ENCODE measurements at regions not wholly inside any gene's neighbourhood (a gene's known extent, or its start where the extent isn't known, plus 50 kb on each side); places are given as distances from the start of the nearest gene placed in this dataset.
"Not testable (repeated sequence)": the region's sequence is repeated elsewhere in the genome, so short reads cannot be mapped to it uniquely, and the experiment has no call there.

GRCh38 chr21:7916329-7917303 is 2604.8 kb upstream of the TPTE start:
- H3K36me3 Mint-ChIP-seq (ENCODE audit: low read depth) = peaks cover 29% of the 10 kb centered on the region
- no peaks in the 10 kb centered on the region for H3K27me3 Mint-ChIP-seq
- no peaks in the 10 kb centered on the region for H3K9me3 Mint-ChIP-seq
- DNase-seq (no peak), ATAC-seq (no peak)
- no peak overlapping the region for H3K27ac Mint-ChIP-seq
- no peaks in the 10 kb centered on the region for H3K4me1 Mint-ChIP-seq
- H3K4me3 Mint-ChIP-seq = no peak overlapping the region

GRCh38 chr21:7917729-7918128 is 2603.7 kb upstream of the TPTE start:
- Mint-ChIP-seq H3K27ac (no peak overlapping the region), H3K4me3 (no peak overlapping the region), H3K9me3 (no peaks in the 10 kb centered on the region), H3K27me3 (no peaks in the 10 kb centered on the region), H3K36me3 (ENCODE audit: low read depth) (peaks cover 29% of the 10 kb centered on the region), H3K4me1 (no peaks in the 10 kb centered on the region)
- no peak for ATAC-seq
- DNase-seq = no peak

GRCh38 chr21:7925918-7926582 is 2595.3 kb upstream of the TPTE start:
- not testable (repeated sequence) for H3K4me1 Mint-ChIP-seq, DNase-seq, H3K9me3 Mint-ChIP-seq

DNA sequence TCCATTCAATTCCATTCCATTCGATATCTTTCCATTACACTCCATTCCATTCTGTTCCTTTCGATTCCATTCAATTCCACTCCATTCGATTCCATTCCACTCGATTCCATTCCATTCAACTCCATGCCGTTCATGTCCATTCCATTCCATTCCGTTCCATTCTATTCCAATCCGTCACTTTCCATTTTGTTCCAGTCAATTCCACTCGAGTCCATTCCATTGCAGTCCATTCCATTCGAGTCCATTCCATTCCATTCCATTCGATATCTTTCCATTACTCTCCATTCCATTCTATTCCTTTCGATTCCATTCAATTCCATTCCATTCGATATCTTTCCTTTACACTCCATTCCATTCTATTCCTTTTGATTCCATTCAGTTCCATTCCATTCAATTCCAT is 2592.9 kb upstream of the TPTE start:
- H3K4me1 Mint-ChIP-seq, H3K27ac Mint-ChIP-seq, H3K9me3 Mint-ChIP-seq, ATAC-seq, DNase-seq, H3K4me3 Mint-ChIP-seq, H3K27me3 Mint-ChIP-seq: not testable (repeated sequence)
- H3K36me3 Mint-ChIP-seq (ENCODE audit: low read depth) = peaks cover 63% of the 10 kb centered on the region

More at GRCh38 chr21:7925918-7926582, 2595.3 kb upstream of the TPTE start:
- not testable (repeated sequence) for H3K27me3 Mint-ChIP-seq, ATAC-seq, H3K27ac Mint-ChIP-seq, H3K4me3 Mint-ChIP-seq
- H3K36me3 Mint-ChIP-seq (ENCODE audit: low read depth) = peaks cover 39% of the 10 kb centered on the region

DNA sequence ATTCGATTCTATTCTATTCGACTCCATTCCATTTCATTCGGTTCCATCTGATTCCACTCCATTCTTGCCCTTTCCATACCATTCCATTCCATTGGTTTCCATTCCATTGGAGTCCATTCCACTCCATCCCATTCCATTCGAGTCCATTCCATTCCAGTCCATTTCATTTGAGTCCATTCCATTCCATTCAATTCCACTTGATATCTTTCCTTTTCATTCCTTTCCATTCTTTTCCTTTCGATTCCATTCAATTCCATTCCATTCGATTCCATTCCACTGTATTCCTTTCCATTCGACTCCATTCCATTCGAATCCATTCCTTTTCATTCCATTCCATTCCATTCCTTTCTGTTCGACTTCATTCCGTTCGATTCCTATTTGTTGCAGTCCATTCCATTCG is 2591.8 kb upstream of the TPTE start:
- peaks cover 73% of the 10 kb centered on the region for H3K36me3 Mint-ChIP-seq (ENCODE audit: low read depth)
- not testable (repeated sequence) for H3K27ac Mint-ChIP-seq, H3K27me3 Mint-ChIP-seq, H3K9me3 Mint-ChIP-seq, H3K4me1 Mint-ChIP-seq, ATAC-seq, DNase-seq, H3K4me3 Mint-ChIP-seq

DNA sequence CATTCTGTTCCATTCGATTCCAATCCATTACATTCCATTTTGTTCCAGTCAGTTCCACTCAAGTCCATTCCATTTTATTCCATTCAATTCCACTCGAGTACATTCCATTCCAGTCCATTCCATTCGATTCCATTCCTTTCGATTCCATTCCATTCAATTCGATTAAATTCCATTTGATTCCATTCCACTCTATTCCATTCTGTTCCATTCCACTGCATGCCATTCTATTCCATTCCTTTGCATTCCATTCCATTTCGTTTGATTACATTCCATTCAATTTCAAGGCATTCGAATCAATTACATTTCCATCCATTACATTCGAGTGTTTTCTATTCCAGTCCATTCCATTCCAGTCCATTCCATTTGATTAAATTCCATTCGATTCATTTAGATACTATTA is 2590.9 kb upstream of the TPTE start:
- DNase-seq, H3K27ac Mint-ChIP-seq, H3K4me1 Mint-ChIP-seq, H3K9me3 Mint-ChIP-seq, H3K4me3 Mint-ChIP-seq, ATAC-seq, H3K27me3 Mint-ChIP-seq: not testable (repeated sequence)
- peaks cover 81% of the 10 kb centered on the region for H3K36me3 Mint-ChIP-seq (ENCODE audit: low read depth)

DNA sequence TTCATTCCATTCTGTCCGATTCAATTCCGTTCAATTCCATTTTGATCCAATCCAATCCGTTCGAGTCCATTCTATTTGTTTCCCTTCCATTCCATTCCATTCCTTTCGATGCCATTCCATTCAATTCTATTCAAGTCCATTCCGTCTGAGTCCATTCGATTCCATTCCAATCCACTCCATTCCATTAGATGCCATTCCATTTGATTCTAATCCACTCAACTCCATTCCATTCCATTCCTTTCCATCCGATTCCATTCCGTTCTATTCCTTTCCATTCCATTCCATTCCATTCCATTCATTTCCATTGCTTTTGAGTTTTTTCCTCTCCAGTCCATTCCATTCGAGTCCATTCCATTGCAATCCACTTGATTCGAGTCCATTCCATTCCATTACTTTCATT is 2589.3 kb upstream of the TPTE start:
- not testable (repeated sequence) for H3K27me3 Mint-ChIP-seq, ATAC-seq, H3K27ac Mint-ChIP-seq, H3K4me1 Mint-ChIP-seq, H3K4me3 Mint-ChIP-seq, DNase-seq, H3K9me3 Mint-ChIP-seq
- peaks cover 96% of the 10 kb centered on the region for H3K36me3 Mint-ChIP-seq (ENCODE audit: low read depth)

GRCh38 chr21:7932834-7933233 is 2588.5 kb upstream of the TPTE start:
- H3K9me3 Mint-ChIP-seq, H3K27ac Mint-ChIP-seq, H3K4me1 Mint-ChIP-seq, ATAC-seq, DNase-seq, H3K27me3 Mint-ChIP-seq, H3K4me3 Mint-ChIP-seq: not testable (repeated sequence)
- H3K36me3 Mint-ChIP-seq (ENCODE audit: low read depth) = peaks cover 96% of the 10 kb centered on the region

GRCh38 chr21:7933923-7934322 is 2587.5 kb upstream of the TPTE start:
- DNase-seq (no peak), ATAC-seq (no peak)
- Mint-ChIP-seq H3K27me3 (no peaks in the 10 kb centered on the region), H3K4me3 (no peak overlapping the region), H3K36me3 (ENCODE audit: low read depth) (peaks cover 96% of the 10 kb centered on the region), H3K4me1 (no peaks in the 10 kb centered on the region), H3K9me3 (no peaks in the 10 kb centered on the region), H3K27ac (no peak overlapping the region)

DNA sequence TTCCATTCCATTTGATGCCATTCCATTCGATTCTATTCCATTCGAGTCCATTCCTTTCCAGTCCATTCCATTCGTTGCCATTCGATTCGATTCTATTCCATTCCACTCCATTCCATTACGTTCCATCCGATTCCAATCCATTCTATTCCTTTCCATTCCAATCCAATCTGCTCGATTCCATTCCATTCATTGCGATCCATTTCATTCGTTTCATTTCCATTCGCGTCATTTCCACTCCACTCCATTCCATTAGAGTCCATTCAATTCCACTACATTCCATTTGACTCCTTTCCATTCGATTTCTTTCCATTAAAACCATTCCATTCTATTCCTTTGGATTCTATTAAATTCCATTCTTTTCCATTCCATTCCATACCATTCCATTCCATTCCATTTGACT is 2584.1 kb upstream of the TPTE start:
- not testable (repeated sequence) for H3K9me3 Mint-ChIP-seq

DNA sequence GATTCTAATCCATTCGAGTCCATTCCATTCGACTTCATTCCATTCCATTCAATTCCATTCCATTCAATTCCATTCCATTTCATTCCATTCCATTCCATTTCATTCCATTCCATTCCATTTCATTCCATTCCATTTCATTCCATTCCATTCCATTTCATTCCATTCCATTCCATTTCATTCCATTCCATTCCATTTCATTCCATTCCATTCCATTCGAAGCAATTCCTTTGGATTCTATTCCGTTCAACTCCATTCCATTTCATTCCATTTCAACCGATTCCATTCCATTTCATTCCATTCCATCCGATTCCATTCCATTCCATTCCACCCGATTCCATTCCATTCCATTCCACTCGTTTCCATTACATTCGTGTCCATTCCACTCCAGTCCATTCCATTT is 2583.2 kb upstream of the TPTE start:
- not testable (repeated sequence) for H3K4me3 Mint-ChIP-seq, DNase-seq, H3K9me3 Mint-ChIP-seq, H3K27ac Mint-ChIP-seq, H3K4me1 Mint-ChIP-seq, H3K27me3 Mint-ChIP-seq, ATAC-seq
- peaks cover 98% of the 10 kb centered on the region for H3K36me3 Mint-ChIP-seq (ENCODE audit: low read depth)

More for the DNA sequence above, 2584.1 kb upstream of the TPTE start:
- not testable (repeated sequence) for H3K27ac Mint-ChIP-seq, ATAC-seq, H3K4me1 Mint-ChIP-seq, H3K4me3 Mint-ChIP-seq, DNase-seq, H3K27me3 Mint-ChIP-seq
- H3K36me3 Mint-ChIP-seq (ENCODE audit: low read depth) = peaks cover 98% of the 10 kb centered on the region

GRCh38 chr21:7941432-7941831 is 2580.0 kb upstream of the TPTE start:
- H3K36me3 Mint-ChIP-seq (ENCODE audit: low read depth) = peaks cover 98% of the 10 kb centered on the region
- not testable (repeated sequence) for ATAC-seq, H3K27me3 Mint-ChIP-seq, DNase-seq, H3K4me1 Mint-ChIP-seq, H3K27ac Mint-ChIP-seq, H3K4me3 Mint-ChIP-seq, H3K9me3 Mint-ChIP-seq

DNA sequence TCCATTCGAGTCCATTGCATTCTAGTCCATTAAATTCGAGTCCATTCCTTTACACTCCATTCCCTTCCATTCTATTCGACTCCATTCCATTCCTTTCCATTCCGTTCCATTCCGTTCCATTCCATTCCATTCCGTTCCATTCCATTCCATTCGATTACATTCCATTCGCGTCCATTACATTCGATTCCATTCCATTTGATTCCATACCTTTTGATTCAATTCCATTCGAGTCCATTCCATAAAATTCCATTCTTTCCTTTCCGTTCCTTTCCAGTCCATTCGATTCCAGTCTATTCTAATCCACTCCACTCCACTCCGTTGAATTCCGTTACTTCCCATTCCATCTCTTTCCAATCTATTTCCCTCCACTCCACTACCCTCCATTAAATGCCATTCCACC is 2579.2 kb upstream of the TPTE start:
- DNase-seq, ATAC-seq, H3K4me3 Mint-ChIP-seq, H3K4me1 Mint-ChIP-seq, H3K27ac Mint-ChIP-seq, H3K27me3 Mint-ChIP-seq, H3K9me3 Mint-ChIP-seq: not testable (repeated sequence)
- peaks cover 98% of the 10 kb centered on the region for H3K36me3 Mint-ChIP-seq (ENCODE audit: low read depth)

DNA sequence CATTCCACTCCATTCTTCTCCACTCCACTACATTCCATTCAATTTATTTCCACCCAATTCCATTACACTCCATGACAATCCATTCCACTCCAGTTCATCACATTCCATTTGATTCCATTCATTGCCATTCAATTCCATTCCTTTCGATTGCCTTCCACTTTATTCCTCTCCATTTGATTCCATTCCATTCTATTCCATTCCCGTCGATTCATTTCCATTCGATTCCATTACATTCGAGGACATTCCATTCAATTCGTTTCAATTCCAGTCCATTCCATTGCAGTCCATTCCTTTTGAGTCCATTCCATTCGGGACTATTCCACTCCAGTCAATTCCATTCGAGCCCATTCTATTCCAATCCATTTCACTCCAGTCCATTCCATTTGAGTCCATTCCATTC is 2577.8 kb upstream of the TPTE start:
- H3K36me3 Mint-ChIP-seq (ENCODE audit: low read depth) = peaks cover 98% of the 10 kb centered on the region
- not testable (repeated sequence) for H3K4me3 Mint-ChIP-seq, H3K4me1 Mint-ChIP-seq, ATAC-seq, H3K27ac Mint-ChIP-seq, DNase-seq, H3K27me3 Mint-ChIP-seq, H3K9me3 Mint-ChIP-seq

DNA sequence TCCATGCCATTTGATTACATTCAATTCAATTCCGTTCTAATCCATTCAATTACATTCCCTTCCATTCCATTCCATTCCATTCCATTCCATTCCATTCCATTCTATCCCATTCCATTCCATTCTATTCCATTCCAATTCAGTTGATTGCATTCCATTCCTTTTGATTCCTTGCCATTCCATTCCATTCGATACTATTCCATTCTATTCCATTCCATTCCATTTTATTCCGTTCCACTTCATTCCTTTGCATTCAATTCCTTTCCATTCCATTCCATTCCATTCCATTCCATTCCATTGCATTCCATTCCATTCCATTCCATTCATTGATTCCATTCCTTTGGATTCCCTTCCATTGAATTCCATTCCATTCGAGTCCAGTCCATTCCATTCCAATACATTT is 2574.0 kb upstream of the TPTE start:
- H3K27ac Mint-ChIP-seq = no peak overlapping the region
- DNase-seq = no peak
- no peak overlapping the region for H3K4me3 Mint-ChIP-seq
- no peaks in the 10 kb centered on the region for H3K9me3 Mint-ChIP-seq
- ATAC-seq = no peak
- H3K27me3 Mint-ChIP-seq = no peaks in the 10 kb centered on the region
- no peaks in the 10 kb centered on the region for H3K4me1 Mint-ChIP-seq
- H3K36me3 Mint-ChIP-seq (ENCODE audit: low read depth) = peaks cover 98% of the 10 kb centered on the region

Measured in activated naive CD8-positive, alpha-beta T cell treated with anti-CD3 and anti-CD28 coated beads, Interleukin-2, amount 50 U/mL, for 24 hours (primary cell).